Fibroblast of mammary gland (primary cell): ENCODE measurements at regions not wholly inside any gene's neighbourhood (a gene's known extent, or its start where the extent isn't known, plus 50 kb on each side); places are given as distances from the start of the nearest gene placed in this dataset.

Source experiments
- DNase-seq: peaks from one replicate; pipeline ENCODE4 v3.0.0-alpha.2; 2010; ENCODE audit warnings: low read depth
- H3K4me3 ChIP-seq: 2 replicates; pipeline ENCODE4 v1.5.1; 2011; ENCODE audit warnings: low read depth, mild to moderate bottlenecking, low read length, moderate library complexity; ENCODE audit not compliant: control insufficient read depth
- CTCF ChIP-seq: conservative IDR thresholded peaks from 2 replicates; pipeline ENCODE4 v1.5.1; 2011; ENCODE audit warnings: low read depth, low read length, inconsistent platforms; ENCODE audit not compliant: control insufficient read depth, insufficient read depth

- TF ChIP-seq CTCF: no peak
- no peak for DNase-seq
- no peak overlapping the region for H3K4me3 ChIP-seq
These were observed 250.5 kb upstream of the MEOX2 start for GRCh38 chr7:15936991-15937390.

- no peak overlapping the region for H3K4me3 ChIP-seq
- TF ChIP-seq CTCF: no peak
- DNase-seq: no peak
These were observed 245.8 kb upstream of the MEOX2 start for GRCh38 chr7:15932318-15932717.

- DNase-seq: no peak
- no peak overlapping the region for H3K4me3 ChIP-seq
- no peak for TF ChIP-seq CTCF
These were observed 242.9 kb upstream of the MEOX2 start for GRCh38 chr7:15929411-15929810.

GRCh38 chr7:15925608-15926007 lies 239.1 kb upstream of the MEOX2 start:
- no peak for DNase-seq
- H3K4me3 ChIP-seq: no peak overlapping the region
- no peak for TF ChIP-seq CTCF

- TF ChIP-seq CTCF: no peak
- no peak for DNase-seq
These were observed 238.4 kb upstream of the MEOX2 start for GRCh38 chr7:15924910-15925309.

GRCh38 chr7:15922002-15922401 lies 235.5 kb upstream of the MEOX2 start:
- no peak for TF ChIP-seq CTCF
- no peak for DNase-seq
- H3K4me3 ChIP-seq: no peak overlapping the region

More at GRCh38 chr7:15924910-15925309, 238.4 kb upstream of the MEOX2 start:
- H3K4me3 ChIP-seq: no peak overlapping the region

- no peak for TF ChIP-seq CTCF
- no peak overlapping the region for H3K4me3 ChIP-seq
- DNase-seq: peak; percentile 54
These were observed 235.1 kb upstream of the MEOX2 start for GRCh38 chr7:15921576-15921975.
